Limb (tissue), 2 donors: ENCODE measurements at regions not wholly inside any gene's neighbourhood (a gene's known extent, or its start where the extent isn't known, plus 50 kb on each side); places are given as distances from the start of the nearest gene placed in this dataset.

ENCODE experiments used
- DNase-seq, 2 donors: peaks; one replicate each; pipeline ENCODE4 v3.0.0-alpha.2; 2016; ENCODE audit errors: extremely low spot score in 2 of 2

DNA sequence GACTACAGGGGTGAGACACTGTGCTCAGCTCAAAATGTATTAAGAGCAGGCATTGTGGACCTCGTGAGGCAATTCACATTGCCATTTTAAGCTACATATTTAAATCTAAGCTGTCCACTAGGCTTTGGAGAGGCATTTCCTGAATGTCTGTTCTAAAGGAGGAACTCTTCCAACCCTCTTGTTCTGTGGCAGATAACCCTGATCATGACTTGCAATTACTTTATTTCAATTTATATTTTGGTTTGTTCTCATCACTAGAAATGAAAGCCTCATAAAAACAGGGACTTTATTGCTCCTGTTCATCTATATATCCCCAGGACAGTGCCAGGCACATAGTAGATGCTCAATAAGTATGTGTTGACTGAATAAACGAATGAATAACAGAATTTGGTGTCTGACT lies 84.0 kb upstream of the SALL4 start:
- DNase-seq = no peak

DNA sequence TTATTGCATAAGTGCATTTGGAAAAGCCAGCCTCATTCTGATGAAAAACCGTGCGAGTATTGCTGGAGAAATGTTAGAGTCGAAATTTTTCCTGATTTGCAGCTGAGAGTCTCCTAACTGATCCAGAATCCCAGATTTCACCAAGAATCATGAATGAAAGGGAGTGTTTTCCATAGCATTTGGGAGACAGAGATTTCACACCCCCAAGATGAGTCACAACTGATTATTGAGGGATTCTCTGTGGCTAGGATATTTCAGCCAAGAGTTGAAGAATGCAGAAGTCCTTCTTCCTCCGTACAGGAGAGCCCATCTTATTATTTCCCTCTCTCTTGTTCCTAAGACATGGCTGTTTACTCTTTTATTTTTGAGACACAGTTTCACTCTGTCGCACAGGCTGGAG lies 82.2 kb upstream of the SALL4 start:
- DNase-seq = no peak

DNA sequence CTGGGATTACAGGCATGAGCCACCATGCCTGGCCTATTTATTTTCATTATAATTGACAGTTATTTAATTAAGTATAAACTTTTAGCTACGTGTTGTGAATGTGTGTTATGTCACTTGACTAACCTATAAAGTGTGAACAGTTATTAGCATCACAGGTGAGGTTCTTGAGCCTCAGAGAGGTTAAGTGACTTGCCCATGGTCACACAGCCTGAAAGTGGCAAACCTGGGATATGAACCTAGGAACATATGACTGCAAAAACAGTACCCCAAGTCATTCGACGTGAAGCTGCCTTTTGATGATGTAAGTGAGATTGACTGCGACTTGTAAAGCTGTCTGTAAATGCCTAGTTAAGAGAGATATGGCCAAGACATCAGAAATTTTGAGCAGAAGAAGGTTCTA lies 77.9 kb upstream of the SALL4 start:
- no peak for DNase-seq

DNA sequence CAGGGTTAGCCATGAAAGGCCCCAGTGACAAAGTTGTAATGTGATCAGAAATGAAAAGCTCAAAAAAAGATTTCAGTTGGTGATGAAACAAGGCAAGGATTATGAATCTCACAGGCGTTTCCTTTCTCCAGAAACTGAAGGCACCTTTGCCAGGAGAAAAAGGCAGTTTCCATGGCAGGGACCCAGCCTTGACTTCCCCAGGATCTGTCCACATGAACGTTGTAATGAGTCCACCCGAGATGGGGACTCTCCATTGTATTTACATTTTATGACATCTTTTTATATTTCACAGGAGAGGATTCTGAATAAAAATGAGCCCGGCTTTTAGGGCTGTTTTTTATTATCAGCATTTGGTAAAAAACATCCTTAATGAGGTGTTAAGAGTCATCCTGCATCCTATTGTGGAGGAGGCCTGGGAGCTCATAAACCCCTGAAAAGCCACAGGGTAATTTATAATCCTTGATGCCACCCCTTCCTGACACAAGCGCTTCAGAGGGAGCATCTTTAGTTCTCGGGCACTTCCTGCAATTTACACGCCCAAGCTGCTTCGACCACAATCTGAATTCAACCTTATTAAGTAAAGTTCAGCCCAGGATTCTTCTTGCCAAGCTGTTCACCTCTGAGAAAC lies 74.1 kb upstream of the SALL4 start:
- no peak for DNase-seq

DNA sequence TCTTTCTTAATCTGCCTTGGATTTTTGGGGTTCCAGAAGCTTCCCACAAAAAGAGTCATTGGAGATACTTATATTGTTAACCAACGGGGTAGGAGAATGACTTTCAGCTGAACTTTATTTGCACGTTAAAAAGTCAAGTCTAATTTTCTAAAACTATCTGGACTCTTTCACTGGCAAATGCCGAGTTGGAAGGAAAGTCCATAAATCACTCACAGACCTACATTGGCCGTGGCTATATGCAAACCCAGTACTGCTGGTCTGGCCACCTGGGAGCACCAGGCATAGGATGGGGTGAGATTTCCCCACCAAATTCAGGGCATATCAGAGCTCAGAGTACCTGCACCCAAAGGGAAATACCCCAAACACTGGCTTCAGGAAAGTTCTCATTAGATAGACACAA lies 71.3 kb upstream of the SALL4 start:
- no peak for DNase-seq

DNA sequence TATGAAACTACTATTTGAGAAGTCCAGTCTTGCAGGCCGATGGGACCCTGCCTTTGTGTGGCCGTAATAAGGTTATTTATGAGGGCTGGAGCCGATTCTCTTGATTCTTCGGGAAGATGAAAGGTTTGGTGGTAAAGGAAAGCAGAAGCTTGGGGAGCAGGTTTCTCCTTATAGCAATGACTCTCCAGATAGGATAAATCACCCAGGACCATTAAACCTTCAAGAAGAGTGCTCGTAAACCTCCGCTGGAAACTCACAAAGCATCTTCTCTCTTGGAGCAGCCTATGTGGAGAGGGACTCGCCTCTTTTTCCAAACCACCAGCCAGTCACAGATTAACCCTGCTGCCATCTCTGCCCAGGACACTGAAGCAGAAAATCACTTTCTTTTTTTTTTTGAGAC lies 69.6 kb upstream of the SALL4 start:
- DNase-seq = no peak

DNA sequence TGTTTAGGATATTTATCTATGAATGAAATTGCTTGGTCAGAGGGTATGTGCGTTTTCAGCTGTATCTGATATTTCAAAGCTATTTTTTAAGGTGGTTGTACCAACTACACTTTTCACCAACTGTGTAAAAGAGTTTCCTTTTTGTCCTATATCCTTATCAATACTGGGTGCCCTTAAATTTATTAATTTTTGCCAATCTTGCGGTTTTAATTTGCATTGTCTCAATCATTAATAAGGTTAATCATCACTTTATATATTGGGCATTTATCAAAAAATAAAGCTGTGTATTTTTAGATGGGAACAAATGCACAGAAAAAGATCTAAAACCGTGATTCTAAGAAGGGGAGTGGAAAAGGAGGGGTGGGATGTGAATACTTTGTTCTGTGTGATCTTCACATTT lies 66.7 kb upstream of the SALL4 start:
- no peak for DNase-seq

DNA sequence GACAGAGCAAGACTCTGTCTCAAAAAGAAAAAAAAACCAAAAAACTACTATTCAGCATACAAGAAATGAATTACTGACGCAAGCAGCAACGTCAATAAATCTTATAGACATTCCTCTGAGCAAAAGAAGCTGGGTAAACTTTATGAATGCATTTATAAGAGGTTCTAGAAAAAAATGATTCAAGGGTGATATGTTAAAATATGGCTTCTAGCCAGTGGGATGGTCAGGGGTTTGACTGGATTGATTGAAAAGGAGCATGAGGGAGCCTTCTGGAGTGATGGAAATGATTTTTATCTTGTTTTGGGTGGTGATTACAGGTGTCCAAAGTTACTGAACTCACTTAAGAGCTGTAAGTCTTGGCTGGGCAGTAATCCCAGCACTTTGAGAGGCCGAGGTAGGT lies 64.9 kb upstream of the SALL4 start:
- no peak for DNase-seq

DNA sequence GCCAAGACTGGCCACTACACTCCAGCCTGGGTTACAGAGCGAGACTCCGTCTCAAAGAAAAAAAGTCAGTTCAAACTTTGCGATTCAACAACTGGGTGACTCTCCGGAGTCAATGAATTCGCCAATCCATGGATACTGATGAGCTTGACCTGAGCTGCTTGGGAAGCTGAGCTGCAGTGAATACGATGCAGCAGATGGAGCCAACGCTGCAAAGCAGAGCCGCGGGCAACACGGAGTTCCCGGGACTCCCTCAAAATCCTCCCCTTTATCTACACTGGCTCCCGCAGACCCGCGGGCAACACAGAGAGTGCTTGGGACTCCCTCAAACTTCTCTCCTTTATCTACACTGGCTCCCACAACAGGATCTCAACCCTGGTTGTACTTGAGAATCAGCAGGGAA lies 62.6 kb upstream of the SALL4 start:
- DNase-seq = no peak

DNA sequence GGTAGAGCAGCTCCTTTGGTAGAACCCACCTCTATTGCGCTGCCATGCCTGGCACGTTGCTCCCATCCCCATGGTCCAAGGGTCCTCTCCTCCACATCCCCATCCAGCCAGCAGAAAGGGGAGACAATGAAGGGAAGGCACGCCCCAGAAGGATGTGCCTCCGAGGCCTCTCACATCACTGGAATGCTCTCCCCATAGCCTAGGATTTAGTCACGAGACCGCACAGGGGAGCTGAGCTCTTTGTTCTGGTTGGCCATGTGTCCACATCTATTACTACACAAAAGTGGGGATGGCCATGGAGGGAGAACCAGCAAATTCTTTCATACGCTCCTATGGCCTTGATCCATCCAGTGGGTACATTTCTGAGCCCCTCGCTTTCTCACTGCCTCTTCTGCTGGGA lies 60.5 kb upstream of the SALL4 start:
- DNase-seq = no peak

DNA sequence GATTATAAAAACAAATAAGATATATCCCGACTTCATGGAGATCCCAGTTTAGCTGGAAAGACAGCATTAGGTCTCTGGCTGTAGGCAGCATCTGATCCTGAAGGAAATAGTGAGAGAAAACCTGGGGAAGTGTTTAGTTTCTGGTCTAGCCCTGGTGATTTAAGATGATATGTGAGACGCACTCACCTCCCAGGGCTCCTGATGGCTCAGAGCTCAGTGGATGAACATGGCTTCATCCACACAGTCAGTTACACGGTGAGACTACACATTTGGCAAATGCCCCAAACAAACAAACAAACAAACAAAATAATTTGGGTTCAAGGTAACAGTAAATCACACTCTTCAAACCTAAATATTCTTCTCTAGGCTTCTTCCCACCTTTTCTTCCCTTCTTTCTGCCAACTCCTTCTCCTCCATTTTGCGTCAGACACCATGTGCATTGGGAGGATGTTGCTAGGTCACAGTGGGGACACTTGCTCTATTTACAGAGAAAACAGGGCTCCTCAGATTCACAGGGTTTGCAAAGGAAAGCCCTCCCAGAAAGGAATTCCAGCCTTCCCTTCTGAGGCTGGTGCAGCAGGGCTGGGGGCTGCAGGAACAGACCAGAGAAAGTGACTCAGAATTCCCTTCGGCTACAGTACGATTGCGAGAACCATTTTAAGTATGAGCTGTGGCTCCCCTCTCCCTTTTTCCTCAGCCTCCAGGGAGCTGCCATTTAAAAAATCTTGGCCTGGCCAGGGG lies 59.6 kb upstream of the SALL4 start:
- no peak for DNase-seq

DNA sequence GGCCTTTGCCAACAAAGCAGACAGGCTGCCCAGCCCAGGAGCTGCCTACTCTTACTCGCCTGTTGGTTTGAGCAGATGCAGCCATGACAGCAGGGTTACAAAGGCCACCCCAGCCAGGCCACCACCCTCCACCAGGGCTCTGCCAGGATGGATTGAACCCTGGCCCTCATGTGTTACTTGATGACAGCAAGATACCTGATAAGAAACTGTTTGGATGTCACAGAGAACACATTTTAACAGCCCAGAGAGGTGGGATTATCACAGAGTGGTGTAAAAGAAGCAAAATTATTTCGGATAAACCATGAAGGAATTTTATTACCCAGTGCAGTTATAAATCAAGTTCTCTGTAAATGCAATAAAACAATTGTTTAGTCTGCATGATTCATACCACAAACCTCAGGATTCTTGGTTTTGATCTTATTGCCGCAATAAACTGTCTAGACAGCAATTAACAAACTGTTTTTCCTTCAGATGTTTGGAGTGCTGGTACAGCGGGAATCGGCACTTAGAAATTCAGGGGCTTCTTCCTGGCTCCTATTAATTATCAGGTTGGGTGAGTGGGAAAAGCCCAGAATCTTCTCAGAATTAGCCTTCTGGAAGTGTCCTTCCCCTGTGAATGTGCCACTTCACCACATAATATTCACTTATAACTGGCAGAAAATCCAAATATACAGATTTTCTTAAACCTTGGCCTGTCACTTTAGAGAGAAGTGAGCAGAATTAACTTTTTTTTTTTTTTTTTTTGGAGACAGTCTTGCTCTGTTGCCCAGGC lies 58.0 kb upstream of the SALL4 start:
- no peak for DNase-seq

DNA sequence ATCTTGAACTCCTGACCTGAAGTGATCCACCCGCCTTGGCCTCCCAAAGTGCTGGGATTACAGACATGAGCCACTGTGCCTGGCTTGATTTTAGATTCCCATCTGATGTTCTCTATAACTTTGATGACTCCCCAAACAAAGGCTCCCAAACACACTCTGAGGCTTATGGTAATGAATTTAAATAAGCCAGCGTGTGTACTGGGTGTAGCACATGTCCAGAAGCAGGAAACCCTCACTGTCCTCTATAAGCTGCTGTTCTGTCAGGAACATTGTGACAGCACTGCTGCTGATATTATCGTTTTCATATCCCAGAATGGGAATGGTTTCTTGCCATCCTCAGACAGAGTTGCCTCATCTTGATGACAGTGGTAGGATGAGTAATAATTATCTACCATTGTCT lies 54.1 kb upstream of the SALL4 start:
- DNase-seq = no peak

DNA sequence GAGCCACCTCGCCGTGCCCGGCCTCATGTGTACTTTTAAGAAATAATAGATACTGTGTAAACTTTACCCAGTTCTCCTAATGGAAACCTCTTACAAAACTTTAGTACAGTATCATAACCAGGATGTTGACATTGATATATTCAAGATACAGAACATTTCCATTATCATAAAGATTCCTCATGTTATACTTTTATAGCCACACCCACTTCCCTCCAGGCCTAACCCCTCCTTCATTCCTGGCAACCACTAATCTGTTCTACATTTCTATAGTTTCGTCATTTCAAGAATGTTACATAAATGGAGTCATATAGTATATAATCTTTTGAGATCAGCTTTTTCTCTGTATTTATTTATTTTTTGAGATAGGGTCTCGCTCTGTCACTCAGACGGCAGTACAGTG lies 52.6 kb upstream of the SALL4 start:
- no peak for DNase-seq
